H1 (cell line): ENCODE measurements at regions not wholly inside any gene's neighbourhood (a gene's known extent, or its start where the extent isn't known, plus 50 kb on each side); places are given as distances from the start of the nearest gene placed in this dataset.

Experiments
- CHD7 ChIP-seq: fragments of 300-600 bp; sonication (generic); IDR thresholded peaks from 2 replicates; pipeline ENCODE4 v1.7.1; 2012; ENCODE audit warnings: low read length, moderate library complexity, mild to moderate bottlenecking, inconsistent platforms; ENCODE audit not compliant: insufficient replicate concordance
- KDM1A ChIP-seq: fragments of 200-600, 300-600 bp; sonication (generic); IDR thresholded peaks from 2 replicates; pipeline ENCODE4 v1.7.1; 2016; ENCODE audit warnings: mild to moderate bottlenecking, low read length, borderline replicate concordance
- NANOG ChIP-seq: IDR thresholded peaks from 2 replicates; pipeline ENCODE4 v1.6.1; 2011; ENCODE audit warnings: low read length, low read depth, mild to moderate bottlenecking, inconsistent platforms; ENCODE audit not compliant: insufficient read depth, poor library complexity, severe bottlenecking
- PHF8 ChIP-seq: fragments of 200-600 bp; sonication (generic); conservative IDR thresholded peaks from 2 replicates; pipeline ENCODE4 v1.7.1; 2012; ENCODE audit warnings: low read depth, mild to moderate bottlenecking, inconsistent platforms, low read length, moderate library complexity
- RBBP5 ChIP-seq: IDR thresholded peaks from 2 replicates; pipeline ENCODE4 v1.7.1; 2012; ENCODE audit warnings: low read depth, mild to moderate bottlenecking, inconsistent platforms, low read length, moderate library complexity, borderline replicate concordance
- RNF2 ChIP-seq: fragments of 200-900, 300-1000 bp; sonication (generic); IDR thresholded peaks from 2 replicates; pipeline ENCODE4 v1.7.1; 2016; ENCODE audit warnings: borderline replicate concordance, low read depth, mild to moderate bottlenecking, antibody characterized with exemption, low read length; ENCODE audit not compliant: poor library complexity, severe bottlenecking; ENCODE audit errors: missing control alignments
- SUZ12 ChIP-seq: fragments of 200-600 bp; sonication (generic); IDR thresholded peaks from 2 replicates; pipeline ENCODE4 v1.6.1; 2012; ENCODE audit warnings: mild to moderate bottlenecking, inconsistent platforms, low read length, moderate library complexity, mixed read lengths
- TEAD4 ChIP-seq: IDR thresholded peaks from 2 replicates; pipeline ENCODE4 v1.6.1; 2012; ENCODE audit warnings: low read depth, low read length, inconsistent platforms, mixed read lengths
- YY1 ChIP-seq: IDR thresholded peaks from 2 replicates; pipeline ENCODE4 v1.6.1; 2011; ENCODE audit warnings: low read depth, mild to moderate bottlenecking, low read length
- TF ChIP-seq, protein P1 (sequence below): IDR thresholded peaks from 2 replicates; pipeline ENCODE4 v1.6.1; 2012; ENCODE audit warnings: inconsistent platforms

GRCh38 chr9:119763260-119763659 lies 394.0 kb upstream of the BRINP1 start (continued):
- no peak for TF ChIP-seq CHD7
- TF ChIP-seq RBBP5, result no peak
- TF ChIP-seq, protein P1, sequence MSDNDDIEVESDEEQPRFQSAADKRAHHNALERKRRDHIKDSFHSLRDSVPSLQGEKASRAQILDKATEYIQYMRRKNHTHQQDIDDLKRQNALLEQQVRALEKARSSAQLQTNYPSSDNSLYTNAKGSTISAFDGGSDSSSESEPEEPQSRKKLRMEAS, result no peak
- no peak for TF ChIP-seq NANOG
- TF ChIP-seq TEAD4, result no peak
- TF ChIP-seq PHF8, result no peak
- no peak for TF ChIP-seq KDM1A
- TF ChIP-seq YY1, result no peak
- TF ChIP-seq RNF2, result no peak
- TF ChIP-seq SUZ12, result no peak
